Testis (tissue), 2 donors: ENCODE measurements at regions not wholly inside any gene's neighbourhood (a gene's known extent, or its start where the extent isn't known, plus 50 kb on each side); places are given as distances from the start of the nearest gene placed in this dataset.

Experiments used
- CTCF ChIP-seq, 3 experiments: fragments of 450-650 bp in 2 of 3; fragments of 200-600 bp in 1 of 3; sonication (generic) in 1 of 3; IDR thresholded peaks; one replicate each; pipeline ENCODE4 v1.5.1; 2016 to 2019; ENCODE audit warnings: antibody characterized with exemption in 3 of 3, mild to moderate bottlenecking in 2 of 3, moderate library complexity in 1 of 3
- POLR2A ChIP-seq: fragments of 450-650 bp; IDR thresholded peaks from one replicate; pipeline ENCODE4 v1.6.1; 2017; ENCODE audit warnings: antibody characterized with exemption, mild to moderate bottlenecking, moderate library complexity

GRCh38 chr12:46460682-46461210, 88.2 kb upstream of the SLC38A2 start:
- TF ChIP-seq CTCF (IDR thresholded peaks at IDR 0.05) = no peak
- no peak for TF ChIP-seq POLR2A
